GM04504 (cell line): ENCODE measurements at regions not wholly inside any gene's neighbourhood (a gene's known extent, or its start where the extent isn't known, plus 50 kb on each side); places are given as distances from the start of the nearest gene placed in this dataset.
"Not testable (repeated sequence)": the region's sequence is repeated elsewhere in the genome, so short reads cannot be mapped to it uniquely, and the experiment has no call there.

Experiments
- DNase-seq: peaks from one replicate; pipeline ENCODE4 v3.0.0-alpha.2; 2012; ENCODE audit warnings: low read depth

DNA sequence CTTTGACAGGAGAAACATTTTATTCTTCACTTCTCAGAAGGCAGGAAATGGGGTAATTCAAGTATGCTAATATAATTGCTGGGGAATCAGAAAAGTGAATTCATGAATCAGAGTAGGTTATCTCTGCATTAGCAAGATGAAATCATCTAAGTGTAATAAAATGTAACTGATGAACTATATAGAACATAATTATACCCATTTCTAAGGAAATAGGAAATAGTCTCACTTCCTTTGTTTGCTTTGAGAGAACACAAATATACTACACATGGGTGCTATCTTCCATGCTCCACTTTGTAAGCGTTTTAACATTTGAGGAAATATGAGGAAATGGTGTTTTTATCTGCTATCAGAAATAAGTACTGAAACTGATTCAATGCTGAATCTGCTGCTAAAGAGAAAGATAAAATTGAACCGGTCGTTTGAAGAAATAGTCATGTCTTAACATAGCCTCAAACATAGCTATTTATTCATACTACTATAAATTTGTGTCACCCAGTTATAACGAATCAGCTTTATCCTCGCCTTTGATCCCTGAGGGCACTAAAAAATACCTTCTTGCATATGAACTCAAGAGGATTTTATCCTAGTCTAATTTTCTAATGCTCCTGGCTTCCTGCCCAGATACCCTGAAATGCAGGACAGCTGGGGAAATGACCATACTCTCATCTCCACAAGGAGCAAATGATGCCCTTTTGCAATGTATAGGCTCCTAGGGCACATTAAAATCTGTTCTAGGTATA lies 696.0 kb downstream of the C12orf50 start:
- DNase-seq: no peak

DNA sequence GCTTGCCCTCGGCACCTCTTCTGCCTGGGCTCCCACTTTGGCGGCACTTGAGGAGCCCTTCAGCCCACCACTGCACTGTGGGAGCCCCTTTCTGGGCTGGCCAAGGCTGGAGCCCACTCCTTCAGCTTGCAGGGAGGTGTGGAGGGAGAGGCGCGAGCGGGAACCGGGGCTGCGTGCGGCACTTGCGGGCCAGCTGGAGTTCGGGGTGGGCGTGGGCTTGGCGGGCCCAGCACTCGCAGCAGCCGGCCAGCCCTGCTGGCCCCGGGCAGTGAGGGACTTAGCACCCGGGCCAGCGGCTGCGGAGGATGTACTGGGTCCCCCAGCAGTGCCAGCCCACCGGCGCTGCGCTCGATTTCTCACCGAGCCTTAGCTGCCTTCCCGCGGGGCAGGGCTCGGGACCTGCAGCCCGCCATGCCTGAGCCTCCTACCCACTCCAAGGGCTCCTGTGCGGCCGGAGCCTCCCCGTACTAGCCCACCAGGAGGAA lies 699.1 kb downstream of the C12orf50 start:
- DNase-seq: not testable (repeated sequence)

DNA sequence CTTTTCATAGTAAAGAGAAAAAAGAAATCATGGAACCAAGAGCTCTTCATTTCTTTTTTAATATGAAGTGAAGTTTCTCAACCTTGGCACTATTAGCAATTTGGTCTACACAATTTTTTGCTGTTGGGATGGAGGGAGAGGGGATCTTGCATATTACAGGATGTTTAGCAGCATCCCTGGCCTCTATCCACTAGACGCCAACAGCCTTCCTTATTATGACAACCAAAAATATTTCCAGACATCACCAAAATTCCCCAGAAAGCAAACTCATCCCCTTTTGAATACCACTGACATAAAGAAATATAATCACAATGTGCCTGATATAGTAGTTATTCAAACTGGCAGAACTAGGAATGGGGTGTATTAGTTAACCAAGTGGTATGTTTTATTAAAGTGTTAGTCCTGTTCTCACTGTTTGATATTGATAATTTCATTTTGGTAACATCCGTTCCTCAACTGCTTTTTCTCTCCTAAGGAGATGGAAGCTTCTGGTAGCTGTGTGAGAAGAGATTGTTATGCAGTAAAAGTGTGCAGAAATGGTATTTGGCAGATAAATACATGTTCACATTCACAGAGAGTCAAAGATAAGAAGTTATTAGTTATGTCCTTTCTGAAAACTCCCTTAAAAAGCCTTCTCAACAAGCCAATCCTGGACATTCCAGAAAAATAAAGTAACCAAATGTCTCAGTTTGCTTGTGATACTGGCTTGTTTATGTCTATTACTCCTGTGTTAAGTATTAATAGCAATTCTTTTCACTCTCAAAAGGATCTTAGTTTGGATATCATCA lies 699.9 kb downstream of the C12orf50 start:
- DNase-seq: no peak

DNA sequence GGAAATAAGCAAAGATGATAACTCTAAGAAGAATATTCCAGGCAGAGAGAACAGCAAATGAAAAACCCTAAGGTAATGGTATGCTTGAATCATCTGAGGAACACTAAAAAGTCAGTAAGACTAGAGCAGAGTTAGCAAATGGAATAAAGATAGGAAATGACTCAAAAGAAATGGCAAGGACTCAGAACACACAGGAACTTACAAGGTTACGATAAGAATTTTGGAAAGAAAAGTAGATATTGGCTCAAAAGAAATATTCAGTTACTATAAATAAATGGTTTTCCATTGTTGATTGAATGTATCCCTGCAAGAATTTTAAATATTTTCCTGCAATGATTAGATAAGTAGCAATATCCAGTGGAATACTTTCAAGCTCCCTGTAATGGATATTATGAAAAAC lies 705.8 kb downstream of the C12orf50 start:
- DNase-seq: no peak

GRCh38 chr12:87320724-87321123 lies 708.5 kb downstream of the C12orf50 start:
- no peak for DNase-seq

DNA sequence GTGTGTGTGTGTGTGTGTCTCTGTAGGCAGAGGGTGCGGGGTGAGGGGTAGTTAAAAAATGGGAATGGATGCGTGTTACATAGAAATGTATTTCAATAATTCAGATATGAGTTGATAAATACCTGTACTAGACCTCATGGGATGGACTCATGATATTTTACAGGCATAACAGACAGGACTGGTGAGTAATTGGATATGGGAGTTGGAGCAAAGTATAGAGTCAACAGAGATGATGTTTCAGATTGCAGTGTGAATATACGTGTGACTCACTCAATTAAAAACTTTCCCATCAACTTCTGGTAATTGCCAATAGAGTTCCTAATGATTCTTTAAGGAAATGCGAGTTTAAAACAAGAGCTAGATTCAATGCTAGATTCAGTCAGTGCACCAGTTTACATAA lies 711.9 kb downstream of the C12orf50 start:
- DNase-seq: no peak

- DNase-seq: no peak
Observed at GRCh38 chr12:87311206-87311605, 718.0 kb downstream of the C12orf50 start.

DNA sequence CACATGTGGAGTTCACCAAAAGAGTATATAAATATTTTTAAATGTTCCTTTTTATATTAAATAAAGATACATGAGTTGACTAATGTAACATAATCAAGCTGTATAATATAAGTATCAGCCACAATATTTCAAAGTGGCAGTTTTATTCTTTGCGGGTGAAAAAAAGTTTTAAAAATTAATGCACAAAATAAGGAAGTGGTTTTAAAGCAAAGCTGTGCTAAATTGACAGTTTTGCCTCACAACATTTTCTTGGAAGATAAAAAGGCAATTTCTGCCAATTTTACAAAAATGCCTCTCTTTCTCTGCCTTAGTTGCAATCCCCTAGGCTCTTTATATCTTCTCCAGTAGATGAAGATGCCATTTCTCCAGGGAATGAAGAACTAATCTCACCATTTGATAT lies 719.1 kb downstream of the C12orf50 start:
- no peak for DNase-seq

- DNase-seq: no peak
Observed at GRCh38 chr12:87305481-87305880, 723.7 kb downstream of the C12orf50 start.

DNA sequence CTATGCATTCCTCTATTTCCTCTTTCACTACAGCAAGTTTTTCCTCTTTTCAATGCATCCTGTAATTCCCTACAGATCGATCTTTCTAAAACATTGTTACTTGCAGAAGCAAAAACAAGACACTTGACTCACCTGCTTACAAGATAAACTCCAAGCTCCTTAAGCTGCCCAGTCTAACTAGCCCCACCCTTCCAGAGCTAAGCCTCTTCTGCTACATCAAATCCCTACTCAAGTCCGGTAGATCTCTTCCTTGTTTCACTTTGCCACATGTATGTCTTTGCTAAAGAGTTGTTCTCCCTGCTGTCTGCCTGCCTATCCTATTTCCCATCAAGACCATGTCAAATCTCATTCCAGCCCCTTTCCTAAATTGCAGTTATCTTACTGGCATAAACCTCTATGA lies 724.8 kb downstream of the C12orf50 start:
- DNase-seq: no peak

GRCh38 chr12:87303396-87304012 lies 725.7 kb downstream of the C12orf50 start:
- DNase-seq: no peak

DNA sequence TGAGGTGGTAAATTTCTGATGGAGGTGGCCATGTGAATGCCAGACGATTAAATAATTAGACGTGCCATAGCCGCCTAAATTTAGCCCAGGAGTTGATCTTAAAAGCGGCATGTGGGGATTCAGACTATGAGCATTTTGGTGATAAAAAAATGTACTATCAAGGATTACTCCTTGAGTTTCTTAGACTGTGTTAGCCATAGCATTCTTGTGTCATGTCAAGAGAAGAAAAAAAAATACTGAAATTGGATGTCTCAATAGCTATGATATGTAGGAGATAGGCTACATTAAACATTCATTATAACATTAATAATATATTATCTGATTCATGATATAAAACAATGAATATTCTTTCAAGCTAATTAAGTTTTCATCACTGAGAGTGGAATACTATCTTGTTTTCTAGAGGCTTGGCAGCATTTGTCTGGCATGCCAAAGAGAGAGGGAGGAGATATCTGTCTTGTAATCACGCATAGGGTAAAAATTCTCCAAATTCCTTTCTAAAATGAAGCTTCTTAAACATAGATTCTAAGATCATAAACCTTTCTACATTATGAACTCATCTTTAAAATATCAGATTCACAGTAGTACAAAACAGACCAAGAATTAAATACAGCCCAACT lies 727.0 kb downstream of the C12orf50 start:
- no peak for DNase-seq

GRCh38 chr12:87290505-87290904 lies 738.7 kb downstream of the C12orf50 start:
- no peak for DNase-seq

DNA sequence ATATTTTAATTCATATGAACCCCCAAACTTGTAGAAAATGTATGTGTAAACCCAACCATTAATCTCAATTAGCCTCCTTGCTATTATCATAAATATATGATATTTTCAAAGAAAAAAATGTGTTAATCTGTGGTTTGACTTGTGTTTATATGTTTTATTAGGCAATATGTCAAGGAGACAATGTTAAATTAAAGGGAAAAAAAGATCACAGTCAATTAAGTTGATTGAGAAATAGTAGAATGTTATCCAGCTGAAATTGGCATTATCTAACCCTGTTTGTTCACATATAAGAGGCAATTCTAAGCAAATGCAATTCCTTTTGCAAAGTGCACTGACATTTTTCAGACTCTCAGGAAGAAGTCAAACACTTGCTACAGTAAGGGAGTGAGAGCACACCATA lies 745.3 kb downstream of the C12orf50 start:
- DNase-seq: no peak

DNA sequence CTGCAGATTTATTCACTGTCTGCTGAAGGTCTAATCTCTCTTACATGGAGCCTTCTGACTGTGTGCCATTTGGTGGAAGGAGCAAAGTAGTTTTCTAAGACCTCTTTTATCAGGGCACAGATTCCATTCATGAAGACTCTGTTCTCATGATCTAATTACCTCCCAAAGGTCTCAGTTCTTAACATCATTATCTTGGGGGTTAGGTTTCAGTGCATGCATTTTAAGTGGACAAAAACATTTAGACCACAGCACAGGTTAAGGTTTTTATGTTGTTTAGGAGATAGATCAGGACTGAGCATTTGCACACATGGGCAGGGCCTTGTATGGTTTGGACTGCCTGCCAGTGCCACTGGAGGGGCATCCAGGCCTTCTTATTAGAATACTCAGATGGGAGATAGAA lies 746.1 kb downstream of the C12orf50 start:
- DNase-seq: no peak

DNA sequence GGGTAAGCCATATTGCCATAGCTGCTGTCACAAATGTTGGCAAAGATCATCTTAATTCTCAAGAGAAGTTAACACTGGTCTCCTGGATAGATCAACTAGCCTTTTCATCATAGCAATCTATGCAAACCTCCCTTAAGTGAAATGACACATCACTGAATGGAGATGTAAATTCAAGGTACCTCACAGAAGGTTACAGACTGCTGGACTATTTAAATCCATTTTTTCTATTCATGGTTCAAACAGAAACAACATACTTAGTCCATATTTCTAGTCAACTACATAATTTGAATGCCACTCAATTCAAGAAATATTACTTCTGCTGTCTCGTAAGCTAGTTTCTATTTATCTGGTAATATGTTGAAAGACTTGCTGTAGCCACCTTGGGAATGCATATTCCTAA lies 748.3 kb downstream of the C12orf50 start:
- no peak for DNase-seq

GRCh38 chr12:87280356-87280755 lies 748.8 kb downstream of the C12orf50 start:
- no peak for DNase-seq

- DNase-seq: no peak
Observed at GRCh38 chr12:87274594-87275245, 754.5 kb downstream of the C12orf50 start.

GRCh38 chr12:87272851-87273250 lies 756.4 kb downstream of the C12orf50 start:
- DNase-seq: no peak

GRCh38 chr12:87270919-87271318 lies 758.3 kb downstream of the C12orf50 start:
- no peak for DNase-seq

GRCh38 chr12:87266305-87266704 lies 762.9 kb downstream of the C12orf50 start:
- DNase-seq: no peak

DNA sequence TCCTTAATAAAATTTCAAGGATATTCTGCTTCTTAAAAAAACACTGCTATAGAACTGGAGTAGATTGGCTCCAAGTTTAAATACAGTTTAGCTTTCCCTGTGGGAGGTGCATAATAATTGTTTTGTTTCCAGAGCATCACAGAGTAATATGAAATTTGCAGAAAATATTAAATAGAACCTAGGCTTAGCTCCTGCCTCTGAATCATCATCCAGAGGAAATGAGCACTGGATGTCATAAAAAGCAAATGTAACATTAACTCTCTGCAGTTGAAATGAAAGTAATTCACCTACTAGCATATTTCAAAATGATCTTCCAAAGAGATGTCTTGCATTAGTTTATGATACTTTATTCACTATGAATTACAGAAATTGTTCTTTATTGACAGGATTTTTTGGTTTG lies 769.8 kb downstream of the C12orf50 start:
- no peak for DNase-seq
